IMR-90 (cell line): ENCODE measurements at regions not wholly inside any gene's neighbourhood (a gene's known extent, or its start where the extent isn't known, plus 50 kb on each side); places are given as distances from the start of the nearest gene placed in this dataset.

Experiments
- ATAC-seq: fragments of 200-7000 bp; cut with Tn5 transposase; 2 replicates; pipeline ENCODE4 v1.9.1; 2020; ENCODE audit warnings: low read depth, mild to moderate bottlenecking, moderate library complexity
- BruUV-seq: library from RNA; stranded (reverse); fragments of 400-500 nt; replicated peaks from 2 replicates; lab custom pipeline; 2021; lab: Mats Ljungman, UMichigan
- CTCF ChIA-PET: fragments of 300-600 bp; formaldehyde crosslinking; extraction: SDS; loops from one replicate; lab custom pipeline; 2021; ENCODE audit warnings: antibody characterized with exemption; lab: Yijun Ruan, JAX
- POLR2A ChIA-PET: fragments of 300-600 bp; sonication (Branson Sonifier 250); formaldehyde crosslinking; loops from one replicate; lab custom pipeline; 2022; ENCODE audit warnings: antibody characterized with exemption; ENCODE audit not compliant: unreplicated experiment; lab: Charles Lee
- DNase-seq: peaks from one replicate; pipeline ENCODE4 v3.0.0; 2013
- H2AFZ ChIP-seq: replicated peaks from 2 replicates; pipeline ENCODE3; 2013; ENCODE audit warnings: low read length, mild to moderate bottlenecking; ENCODE audit not compliant: poor library complexity
- H2AK5ac ChIP-seq: 2 replicates; pipeline ENCODE4 v1.6.1; 2013; ENCODE audit warnings: low read depth, low read length, inconsistent platforms
- H2AK9ac ChIP-seq: replicated peaks from 2 replicates; pipeline ENCODE3; 2013; ENCODE audit warnings: mild to moderate bottlenecking, low read depth, low read length, moderate library complexity; ENCODE audit not compliant: poor library complexity
- H2BK120ac ChIP-seq: 2 replicates; pipeline ENCODE4 v1.6.1; 2013; ENCODE audit warnings: low read depth, low read length, inconsistent platforms
- H2BK15ac ChIP-seq: 3 replicates; pipeline ENCODE4 v1.6.1; 2013; ENCODE audit warnings: low read depth, low read length, inconsistent platforms
- H2BK20ac ChIP-seq: 2 replicates; pipeline ENCODE4 v1.6.1; 2013; ENCODE audit warnings: low read depth, mild to moderate bottlenecking, inconsistent platforms, low read length, moderate library complexity
- H2BK5ac ChIP-seq: 2 replicates; pipeline ENCODE4 v1.6.1; 2013; ENCODE audit warnings: mild to moderate bottlenecking, low read depth, low read length, inconsistent platforms; ENCODE audit not compliant: poor library complexity, severe bottlenecking
- H3K14ac ChIP-seq: replicated peaks from 2 replicates; pipeline ENCODE4 v1.6.1; 2013; ENCODE audit warnings: low read depth, low read length, inconsistent platforms
- H3K18ac ChIP-seq: 2 replicates; pipeline ENCODE4 v1.6.1; 2013; ENCODE audit warnings: low read depth, low read length, control low read depth
- H3K23ac ChIP-seq: 2 replicates; pipeline ENCODE4 v1.6.1; 2013; ENCODE audit warnings: low read depth, low read length, inconsistent platforms
- H3K27ac ChIP-seq: 2 replicates; pipeline ENCODE4 v1.5.1; 2013; ENCODE audit warnings: mild to moderate bottlenecking, control low read depth, low read length; ENCODE audit not compliant: insufficient read depth
- H3K27me3 ChIP-seq: 2 replicates; pipeline ENCODE4 v1.6.1; 2013; ENCODE audit warnings: low read length; ENCODE audit not compliant: control insufficient read depth, insufficient read depth
- H3K36me3 ChIP-seq: 2 replicates; pipeline ENCODE4 v1.6.1; 2013; ENCODE audit warnings: low read length, mixed read lengths; ENCODE audit not compliant: control insufficient read depth, insufficient read depth
- H3K4ac ChIP-seq: 2 replicates; pipeline ENCODE4 v1.6.1; 2013; ENCODE audit warnings: low read depth, low read length, inconsistent platforms
- H3K4me1 ChIP-seq: 2 replicates; pipeline ENCODE4 v1.6.1; 2013; ENCODE audit warnings: low read length, mixed read lengths; ENCODE audit not compliant: control insufficient read depth, insufficient read depth
- H3K4me2 ChIP-seq: 2 replicates; pipeline ENCODE4 v1.6.1; 2013; ENCODE audit warnings: low read depth, mild to moderate bottlenecking, control low read depth, low read length, moderate library complexity
- H3K4me3 ChIP-seq: 2 replicates; pipeline ENCODE4 v1.5.1; 2013; ENCODE audit warnings: low read depth, mild to moderate bottlenecking, control low read depth, low read length, moderate library complexity; ENCODE audit not compliant: insufficient read depth
- H3K56ac ChIP-seq: 2 replicates; pipeline ENCODE4 v1.6.1; 2013; ENCODE audit warnings: low read length, inconsistent platforms; ENCODE audit not compliant: insufficient read depth; ENCODE audit errors: extremely low read depth
- H3K79me1 ChIP-seq, 2 experiments: 2 replicates each; pipeline ENCODE4 v1.6.1; 2013; ENCODE audit warnings: low read length in 2 of 2, inconsistent platforms in 1 of 2, low read depth in 1 of 2
- H3K9ac ChIP-seq: 2 replicates; pipeline ENCODE4 v1.6.1; 2013; ENCODE audit warnings: low read depth, low read length, control low read depth
- H3K9me1 ChIP-seq: 2 replicates; pipeline ENCODE4 v1.6.1; 2013; ENCODE audit warnings: low read length, inconsistent platforms; ENCODE audit not compliant: insufficient read depth
- H3K9me3 ChIP-seq: 2 replicates; pipeline ENCODE4 v1.6.1; 2013; ENCODE audit warnings: low read length; ENCODE audit not compliant: control insufficient read depth, insufficient read depth
- H4K20me1 ChIP-seq: 2 replicates; pipeline ENCODE4 v1.6.1; 2013; ENCODE audit warnings: low read length, inconsistent platforms; ENCODE audit not compliant: insufficient read depth
- H4K5ac ChIP-seq: 2 replicates; pipeline ENCODE4 v1.6.1; 2013; ENCODE audit warnings: mild to moderate bottlenecking, low read depth, low read length, control low read depth
- H4K8ac ChIP-seq, 2 experiments: 2 replicates each; pipeline ENCODE4 v1.6.1; 2013; ENCODE audit warnings: low read depth in 2 of 2, low read length in 2 of 2, control low read depth in 1 of 2, inconsistent platforms in 1 of 2
- H4K91ac ChIP-seq: 2 replicates; pipeline ENCODE4 v1.6.1; 2013; ENCODE audit warnings: low read depth, low read length, inconsistent platforms; ENCODE audit not compliant: insufficient read depth
- BHLHE40 ChIP-seq: fragments of 150-350 bp; IDR thresholded peaks from 2 replicates; pipeline ENCODE4 v1.6.1; 2016; ENCODE audit warnings: mild to moderate bottlenecking, low read depth, low read length
- CEBPB ChIP-seq: IDR thresholded peaks from 2 replicates; pipeline ENCODE4 v1.6.1; 2012; ENCODE audit warnings: low read depth, low read length, improper control_type of control experiment
- CHD1 ChIP-seq: IDR thresholded peaks from 2 replicates; pipeline ENCODE4 v1.6.1; 2012; ENCODE audit warnings: low read depth, low read length, improper control_type of control experiment
- FOS ChIP-seq: fragments of 150-350 bp; IDR thresholded peaks from 2 replicates; pipeline ENCODE4 v1.6.1; 2016; ENCODE audit warnings: low read depth, low read length
- MAFK ChIP-seq: IDR thresholded peaks from 2 replicates; pipeline ENCODE4 v1.6.1; 2012; ENCODE audit warnings: low read depth, low read length, improper control_type of control experiment
- MAZ ChIP-seq: IDR thresholded peaks from 2 replicates; pipeline ENCODE4 v1.6.1; 2012; ENCODE audit warnings: low read depth, mild to moderate bottlenecking, low read length, improper control_type of control experiment, moderate library complexity, borderline replicate concordance
- MXI1 ChIP-seq: IDR thresholded peaks from 2 replicates; pipeline ENCODE4 v1.6.1; 2012; ENCODE audit warnings: low read depth, mild to moderate bottlenecking, low read length, moderate library complexity, borderline replicate concordance
- NFE2L2 ChIP-seq: fragments of 150-350 bp; IDR thresholded peaks from 2 replicates; pipeline ENCODE4 v1.6.1; 2016; ENCODE audit warnings: low read depth, mild to moderate bottlenecking, low read length
- POLR2A ChIP-seq: IDR thresholded peaks from 2 replicates; pipeline ENCODE4 v1.6.1; 2012; ENCODE audit warnings: mild to moderate bottlenecking, low read depth, low read length
- RAD21 ChIP-seq: IDR thresholded peaks from 2 replicates; pipeline ENCODE4 v1.6.1; 2012; ENCODE audit warnings: low read length, improper control_type of control experiment
- RCOR1 ChIP-seq: IDR thresholded peaks from 2 replicates; pipeline ENCODE4 v1.6.1; 2012; ENCODE audit warnings: mild to moderate bottlenecking, low read length, improper control_type of control experiment; ENCODE audit not compliant: insufficient replicate concordance
- RFX5 ChIP-seq: IDR thresholded peaks from 2 replicates; pipeline ENCODE4 v1.8.0; 2012; ENCODE audit warnings: low read depth, mild to moderate bottlenecking, low read length, moderate library complexity
- SMC3 ChIP-seq: fragments of 150-350 bp; IDR thresholded peaks from 2 replicates; pipeline ENCODE4 v1.6.1; 2016; ENCODE audit warnings: low read depth, mild to moderate bottlenecking, antibody characterized with exemption, low read length, moderate library complexity
- USF2 ChIP-seq: fragments of 150-350 bp; IDR thresholded peaks from 2 replicates; pipeline ENCODE4 v1.6.1; 2017; ENCODE audit warnings: mild to moderate bottlenecking, antibody characterized with exemption, low read length, low read depth
- WGBS, 2 experiments: methylation state at CpG; one replicate each; pipeline versions ENCODE4 v1.1.5 to v1.1.7; 2013; ENCODE audit warnings: missing lambda C conversion rate in 2 of 2; ENCODE audit not compliant: insufficient read length in 1 of 2; ENCODE audit errors: extremely low coverage in 2 of 2; 5-methylcytosine and 5-hydroxymethylcytosine counted together
- dilution Hi-C: fragments of 300-500 bp; cut with HindIII; formaldehyde crosslinking; loops from one replicate; pipeline ENCODE4 v1.14.3; 2018; ENCODE audit warnings: low sequenced_read_pairs; ENCODE audit not compliant: unreplicated experiment
- in situ Hi-C: fragments of 300-500 bp; cut with MboI; formaldehyde crosslinking; loops from 3 replicates; pipeline ENCODE4 v1.14.3; 2019; ENCODE audit warnings: low sequenced_read_pairs, inconsistent platforms, mixed read lengths
- intact Hi-C: fragments of 100-400 bp; cut with micrococcal nuclease; formaldehyde crosslinking; loops from 2 replicates; pipeline ENCODE4 v1.10.0; 2022
- TF ChIP-seq, protein P1 (sequence below): conservative IDR thresholded peaks from 2 replicates; pipeline ENCODE4 v1.5.1; 2012; ENCODE audit warnings: mild to moderate bottlenecking, low read depth, low read length, improper control_type of control experiment
- TF ChIP-seq, protein P2 (sequence below): fragments of 150-350 bp; IDR thresholded peaks from 2 replicates; pipeline ENCODE4 v1.6.1; 2016; ENCODE audit warnings: low read depth, mild to moderate bottlenecking, low read length, moderate library complexity, borderline replicate concordance

DNA sequence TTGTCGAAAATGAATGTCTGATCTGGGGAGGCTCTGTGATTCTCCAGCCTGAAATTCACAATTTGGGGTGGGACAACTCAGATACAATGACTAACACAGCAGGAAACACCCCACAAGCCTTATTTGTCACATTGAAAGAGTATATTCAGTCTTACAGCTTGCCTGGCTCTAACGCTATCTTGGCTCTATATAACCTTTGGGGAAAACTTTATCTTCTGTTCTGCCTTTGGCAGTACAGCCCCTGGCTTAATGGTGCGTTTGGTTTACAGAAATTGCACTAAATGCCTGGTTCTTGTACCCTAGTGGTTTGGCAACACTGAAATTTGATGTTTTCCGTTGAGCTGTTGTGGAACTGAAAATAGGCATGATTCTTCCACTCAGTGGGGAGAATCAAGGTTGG is 178.1 kb upstream of the VEGFC start:
- Histone ChIP-seq H3K79me1 (no peaks in the 10 kb centered on the region), H3K4me1 (no peaks in the 10 kb centered on the region), H4K5ac (no peak overlapping the region), H4K8ac (no peak overlapping the region), H3K36me3 (no peaks in the 10 kb centered on the region), H2BK120ac (no peak overlapping the region), H3K56ac (no peak overlapping the region), H4K20me1 (no peaks in the 10 kb centered on the region), H3K27me3 (no peaks in the 10 kb centered on the region), H4K91ac (no peak overlapping the region), H3K18ac (no peak overlapping the region), H3K14ac (no peak overlapping the region), H3K9ac (no peak overlapping the region), H3K27ac (no peak overlapping the region), H3K4me2 (no peak overlapping the region), H3K9me1 (no peaks in the 10 kb centered on the region), H2AK9ac (no peak overlapping the region), H2BK5ac (no peak overlapping the region), H2BK15ac (no peak overlapping the region), H3K4me3 (no peak overlapping the region), H3K4ac (no peak overlapping the region), H2AK5ac (no peak overlapping the region), H2AFZ (no peak overlapping the region), H3K23ac (no peak overlapping the region), H2BK20ac (no peak overlapping the region), H3K9me3 (no peaks in the 10 kb centered on the region)
- WGBS, 2 experiments: 100% methylated on average over 4 of the region's 4 CpGs; no CpG with 5 or more reads in 1 of the 2 experiments
- BruUV-seq: no TSS peak
- ChIA-PET POLR2A (no interaction called here), CTCF (no interaction called here)
- ATAC-seq (no peak), DNase-seq (no peak)
- no peak for TF ChIP-seq RFX5
- TF ChIP-seq, protein P1, sequence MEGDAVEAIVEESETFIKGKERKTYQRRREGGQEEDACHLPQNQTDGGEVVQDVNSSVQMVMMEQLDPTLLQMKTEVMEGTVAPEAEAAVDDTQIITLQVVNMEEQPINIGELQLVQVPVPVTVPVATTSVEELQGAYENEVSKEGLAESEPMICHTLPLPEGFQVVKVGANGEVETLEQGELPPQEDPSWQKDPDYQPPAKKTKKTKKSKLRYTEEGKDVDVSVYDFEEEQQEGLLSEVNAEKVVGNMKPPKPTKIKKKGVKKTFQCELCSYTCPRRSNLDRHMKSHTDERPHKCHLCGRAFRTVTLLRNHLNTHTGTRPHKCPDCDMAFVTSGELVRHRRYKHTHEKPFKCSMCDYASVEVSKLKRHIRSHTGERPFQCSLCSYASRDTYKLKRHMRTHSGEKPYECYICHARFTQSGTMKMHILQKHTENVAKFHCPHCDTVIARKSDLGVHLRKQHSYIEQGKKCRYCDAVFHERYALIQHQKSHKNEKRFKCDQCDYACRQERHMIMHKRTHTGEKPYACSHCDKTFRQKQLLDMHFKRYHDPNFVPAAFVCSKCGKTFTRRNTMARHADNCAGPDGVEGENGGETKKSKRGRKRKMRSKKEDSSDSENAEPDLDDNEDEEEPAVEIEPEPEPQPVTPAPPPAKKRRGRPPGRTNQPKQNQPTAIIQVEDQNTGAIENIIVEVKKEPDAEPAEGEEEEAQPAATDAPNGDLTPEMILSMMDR: no peak
- TF ChIP-seq USF2: no peak
- TF ChIP-seq MAFK: no peak
- TF ChIP-seq MAZ: no peak
- no peak for TF ChIP-seq SMC3
- no peak for TF ChIP-seq NFE2L2
- no peak for TF ChIP-seq RCOR1
- no peak for TF ChIP-seq RAD21
- TF ChIP-seq CHD1: no peak
- TF ChIP-seq POLR2A: no peak
- TF ChIP-seq, protein P2, sequence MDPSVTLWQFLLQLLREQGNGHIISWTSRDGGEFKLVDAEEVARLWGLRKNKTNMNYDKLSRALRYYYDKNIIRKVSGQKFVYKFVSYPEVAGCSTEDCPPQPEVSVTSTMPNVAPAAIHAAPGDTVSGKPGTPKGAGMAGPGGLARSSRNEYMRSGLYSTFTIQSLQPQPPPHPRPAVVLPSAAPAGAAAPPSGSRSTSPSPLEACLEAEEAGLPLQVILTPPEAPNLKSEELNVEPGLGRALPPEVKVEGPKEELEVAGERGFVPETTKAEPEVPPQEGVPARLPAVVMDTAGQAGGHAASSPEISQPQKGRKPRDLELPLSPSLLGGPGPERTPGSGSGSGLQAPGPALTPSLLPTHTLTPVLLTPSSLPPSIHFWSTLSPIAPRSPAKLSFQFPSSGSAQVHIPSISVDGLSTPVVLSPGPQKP: no peak
- no peak for TF ChIP-seq MXI1
- TF ChIP-seq CEBPB: no peak
- no peak for TF ChIP-seq FOS
- no peak for TF ChIP-seq BHLHE40
- in situ Hi-C loops: no loop called here
- intact Hi-C loops: no loop called here
- dilution Hi-C loops: no loop called here
